HepG2 (cell line): ENCODE measurements at regions not wholly inside any gene's neighbourhood (a gene's known extent, or its start where the extent isn't known, plus 50 kb on each side); places are given as distances from the start of the nearest gene placed in this dataset.

ENCODE experiments used
- ATAC-seq: fragments of 200-7000 bp; cut with Tn5 transposase; 3 replicates; pipeline ENCODE4 v1.9.1; 2020; ENCODE audit warnings: mild to moderate bottlenecking, moderate library complexity
- BruUV-seq: library from RNA; stranded (reverse); fragments of 400-500 nt; replicated peaks from 2 replicates; lab custom pipeline; 2021; lab: Mats Ljungman, UMichigan
- CTCF ChIA-PET: fragments of 300-600 bp; formaldehyde crosslinking; extraction: SDS; loops from one replicate; lab custom pipeline; 2021; ENCODE audit warnings: low total read pairs, inconsistent platforms, low intra/inter-chr PET ratio; lab: Yijun Ruan, JAX
- POLR2A ChIA-PET: fragments of 350-600 bp; sonication (Branson Sonifier 250); formaldehyde crosslinking; loops from one replicate; lab custom pipeline; 2020; ENCODE audit warnings: antibody characterized with exemption, inconsistent platforms; lab: Yijun Ruan, JAX
- DNase-seq: peaks from one replicate; pipeline ENCODE4 v3.0.0-alpha.2; 2015; ENCODE audit warnings: low spot score
- FAIRE-seq: peaks from 3 replicates; lab custom pipeline; 2011; peaks lifted over from hg19 to GRCh38; lab: Jason Lieb, UNC
- H2AFZ ChIP-seq: one replicate; pipeline ENCODE4 v1.6.1; 2011; ENCODE audit warnings: low read length, inconsistent platforms
- H3K27ac ChIP-seq: fragments of 300-600 bp; 3 replicates; pipeline ENCODE4 v1.8.0; 2011; ENCODE audit warnings: mixed run types, mild to moderate bottlenecking, mixed read lengths, low read length, inconsistent platforms; ENCODE audit not compliant: insufficient read depth; ENCODE audit errors: extremely low read length
- H3K27me3 ChIP-seq, 2 experiments: fragments of 200-600 bp in 1 of 2; 2 replicates in 1 of 2; 3 replicates in 1 of 2; pipeline versions ENCODE4 v1.6.0 to v1.8.0; 2011; ENCODE audit warnings: low read length in 2 of 2, mild to moderate bottlenecking in 2 of 2, moderate library complexity in 2 of 2, inconsistent platforms in 1 of 2; ENCODE audit not compliant: insufficient read depth in 2 of 2, control insufficient read depth in 1 of 2
- H3K36me3 ChIP-seq, 2 experiments: fragments of 200-600 bp in 1 of 2; replicated peaks in 1 of 2; 2 replicates in 1 of 2; 3 replicates in 1 of 2; pipeline versions ENCODE4 v1.5.1 to v1.8.0; 2011; ENCODE audit warnings: low read length in 2 of 2, inconsistent platforms in 1 of 2; ENCODE audit not compliant: insufficient read depth in 2 of 2, control insufficient read depth in 1 of 2
- H3K4me1 ChIP-seq: 2 replicates; pipeline ENCODE4 v1.5.1; 2012; ENCODE audit warnings: low read length, inconsistent platforms; ENCODE audit not compliant: insufficient read depth
- H3K4me2 ChIP-seq: 2 replicates; pipeline ENCODE4 v1.6.0; 2011; ENCODE audit warnings: low read depth, low read length, inconsistent platforms
- H3K4me3 ChIP-seq, 3 experiments: fragments of 200-600 bp in 1 of 3; sonication (generic), shearing (Covaris generic) in 1 of 3; replicated peaks in 1 of 3; 2 replicates each; pipeline ENCODE4 v1.5.1; 2011 to 2016; ENCODE audit warnings: low read length in 3 of 3, inconsistent platforms in 2 of 3, low read depth in 2 of 3, mild to moderate bottlenecking in 2 of 3, control low read depth in 1 of 3, mixed read lengths in 1 of 3; ENCODE audit not compliant: insufficient read depth in 1 of 3
- H3K79me2 ChIP-seq: one replicate; pipeline ENCODE4 v1.6.1; 2011; ENCODE audit warnings: low read length, inconsistent platforms; ENCODE audit not compliant: insufficient read depth
- H3K9ac ChIP-seq: 2 replicates; pipeline ENCODE4 v1.6.0; 2011; ENCODE audit warnings: mild to moderate bottlenecking, low read depth, low read length, inconsistent platforms; ENCODE audit not compliant: insufficient read depth
- H3K9me3 ChIP-seq: 2 replicates; pipeline ENCODE4 v1.5.1; 2012; ENCODE audit warnings: mild to moderate bottlenecking, low read length
- H4K20me1 ChIP-seq: 2 replicates; pipeline ENCODE4 v1.6.0; 2011; ENCODE audit warnings: inconsistent platforms, mild to moderate bottlenecking, low read length, moderate library complexity; ENCODE audit not compliant: insufficient read depth
- AFF4 ChIP-seq: sonication (generic); formaldehyde crosslinking; IDR thresholded peaks from 2 replicates; pipeline ENCODE4 v1.4.0; 2020; ENCODE audit warnings: missing genetic modification reagents
- HNRNPUL1 ChIP-seq: fragments of 200-400 bp; formaldehyde crosslinking; IDR thresholded peaks from 2 replicates; pipeline ENCODE4 v1.6.1; 2017; ENCODE audit warnings: low read depth, mild to moderate bottlenecking, low read length, moderate library complexity
- PAX8 ChIP-seq: sonication (generic); formaldehyde crosslinking; IDR thresholded peaks from 2 replicates; pipeline ENCODE4 v1.8.0; 2022; ENCODE audit warnings: mild to moderate bottlenecking, missing genetic modification reagents, borderline replicate concordance
- ZBED4 ChIP-seq: sonication (generic); formaldehyde crosslinking; IDR thresholded peaks from 2 replicates; pipeline ENCODE4 v1.4.0; 2020; ENCODE audit warnings: missing genetic modification reagents, borderline replicate concordance
- ZFP62 ChIP-seq: sonication (generic); formaldehyde crosslinking; IDR thresholded peaks from 2 replicates; pipeline ENCODE4 v1.4.0; 2020; ENCODE audit warnings: missing genetic modification reagents
- ZNF382 ChIP-seq: sonication (generic); formaldehyde crosslinking; IDR thresholded peaks from 2 replicates; pipeline ENCODE4 v1.5.0; 2020; ENCODE audit warnings: missing genetic modification reagents, mild to moderate bottlenecking, borderline replicate concordance
- ZNF383 ChIP-seq: sonication (generic); formaldehyde crosslinking; IDR thresholded peaks from 2 replicates; pipeline ENCODE4 v1.4.0; 2020; ENCODE audit warnings: missing genetic modification reagents, mild to moderate bottlenecking, borderline replicate concordance
- ZNF776 ChIP-seq: sonication (generic); formaldehyde crosslinking; IDR thresholded peaks from 2 replicates; pipeline ENCODE4 v1.4.0; 2020; ENCODE audit warnings: mild to moderate bottlenecking, missing genetic modification reagents
- ZNF841 ChIP-seq: sonication (generic); formaldehyde crosslinking; IDR thresholded peaks from 2 replicates; pipeline ENCODE4 v1.8.1; 2023; ENCODE audit warnings: missing genetic modification reagents, borderline replicate concordance
- ZSCAN9 ChIP-seq: IDR thresholded peaks from 2 replicates; pipeline ENCODE4 v1.6.1; 2016; ENCODE audit warnings: borderline replicate concordance
- in situ Hi-C: cut with HindIII; loops from 2 replicates; pipeline ENCODE4 v1.10.0; 2017; ENCODE audit warnings: low pct_unique_long_range_greater_than_20kb; ENCODE audit not compliant: extremely low pct_ligation_motif_present
- intact Hi-C: fragments of 100-400 bp; cut with micrococcal nuclease; formaldehyde crosslinking; loops from one replicate; pipeline ENCODE4 v1.10.0; 2022; ENCODE audit not compliant: unreplicated experiment
- TF ChIP-seq, protein P1 (sequence below): sonication (generic); formaldehyde crosslinking; IDR thresholded peaks from 2 replicates; pipeline ENCODE4 v1.5.1; 2020; ENCODE audit warnings: mild to moderate bottlenecking, missing genetic modification reagents, moderate library complexity

GRCh38 chr18:39991696-39992265 lies 1963.3 kb upstream of the PIK3C3 start (continued):
- TF ChIP-seq PAX8 (CRISPR knock-in tag) = no peak

DNA sequence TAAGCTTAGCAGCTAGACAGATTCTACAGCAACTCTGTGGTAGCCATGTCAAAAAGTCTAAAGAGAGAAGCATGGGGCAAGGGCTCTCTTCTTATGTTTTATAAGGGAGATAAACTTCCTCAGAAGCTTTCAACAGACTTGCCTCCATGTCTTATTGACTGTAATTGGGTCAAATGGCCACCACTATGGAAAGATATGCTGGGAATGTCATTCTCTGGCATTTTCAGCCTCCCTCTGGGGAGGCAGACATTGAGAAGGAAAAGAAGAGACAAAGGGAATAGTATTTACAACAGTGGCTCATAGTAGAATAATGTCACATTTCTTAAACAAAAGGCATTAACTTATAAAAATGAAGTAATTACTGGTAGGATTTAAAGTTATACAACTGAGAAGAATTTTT lies 1964.5 kb upstream of the PIK3C3 start:
- BruUV-seq = no TSS peak
- CTCF ChIA-PET = no interaction called here
- intact Hi-C loops = no loop called here
- Histone ChIP-seq H3K4me2 (no peak overlapping the region), H3K79me2 (no peaks in the 10 kb centered on the region), H3K9ac (no peak overlapping the region), H2AFZ (no peak overlapping the region), H3K9me3 (no peaks in the 10 kb centered on the region), H3K4me3 (no peak overlapping the region), H3K36me3 (no peaks in the 10 kb centered on the region), H3K27me3 (no peaks in the 10 kb centered on the region), H3K27ac (no peak overlapping the region), H3K4me1 (no peaks in the 10 kb centered on the region), H4K20me1 (no peaks in the 10 kb centered on the region)
- POLR2A ChIA-PET = no interaction called here
- DNase-seq (no peak), FAIRE-seq (no peak), ATAC-seq (no peak)
- in situ Hi-C loops = no loop called here
- TF ChIP-seq ZNF382 (CRISPR knock-in tag) = no peak
- no peak for TF ChIP-seq ZNF776 (CRISPR knock-in tag)
- no peak for TF ChIP-seq ZNF383
- TF ChIP-seq ZNF841 (CRISPR knock-in tag) = no peak
- TF ChIP-seq, protein P1, sequence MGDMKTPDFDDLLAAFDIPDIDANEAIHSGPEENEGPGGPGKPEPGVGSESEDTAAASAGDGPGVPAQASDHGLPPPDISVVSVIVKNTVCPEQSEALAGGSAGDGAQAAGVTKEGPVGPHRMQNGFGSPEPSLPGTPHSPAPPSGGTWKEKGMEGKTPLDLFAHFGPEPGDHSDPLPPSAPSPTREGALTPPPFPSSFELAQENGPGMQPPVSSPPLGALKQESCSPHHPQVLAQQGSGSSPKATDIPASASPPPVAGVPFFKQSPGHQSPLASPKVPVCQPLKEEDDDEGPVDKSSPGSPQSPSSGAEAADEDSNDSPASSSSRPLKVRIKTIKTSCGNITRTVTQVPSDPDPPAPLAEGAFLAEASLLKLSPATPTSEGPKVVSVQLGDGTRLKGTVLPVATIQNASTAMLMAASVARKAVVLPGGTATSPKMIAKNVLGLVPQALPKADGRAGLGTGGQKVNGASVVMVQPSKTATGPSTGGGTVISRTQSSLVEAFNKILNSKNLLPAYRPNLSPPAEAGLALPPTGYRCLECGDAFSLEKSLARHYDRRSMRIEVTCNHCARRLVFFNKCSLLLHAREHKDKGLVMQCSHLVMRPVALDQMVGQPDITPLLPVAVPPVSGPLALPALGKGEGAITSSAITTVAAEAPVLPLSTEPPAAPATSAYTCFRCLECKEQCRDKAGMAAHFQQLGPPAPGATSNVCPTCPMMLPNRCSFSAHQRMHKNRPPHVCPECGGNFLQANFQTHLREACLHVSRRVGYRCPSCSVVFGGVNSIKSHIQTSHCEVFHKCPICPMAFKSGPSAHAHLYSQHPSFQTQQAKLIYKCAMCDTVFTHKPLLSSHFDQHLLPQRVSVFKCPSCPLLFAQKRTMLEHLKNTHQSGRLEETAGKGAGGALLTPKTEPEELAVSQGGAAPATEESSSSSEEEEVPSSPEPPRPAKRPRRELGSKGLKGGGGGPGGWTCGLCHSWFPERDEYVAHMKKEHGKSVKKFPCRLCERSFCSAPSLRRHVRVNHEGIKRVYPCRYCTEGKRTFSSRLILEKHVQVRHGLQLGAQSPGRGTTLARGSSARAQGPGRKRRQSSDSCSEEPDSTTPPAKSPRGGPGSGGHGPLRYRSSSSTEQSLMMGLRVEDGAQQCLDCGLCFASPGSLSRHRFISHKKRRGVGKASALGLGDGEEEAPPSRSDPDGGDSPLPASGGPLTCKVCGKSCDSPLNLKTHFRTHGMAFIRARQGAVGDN (CRISPR knock-in tag) = no peak
- TF ChIP-seq ZFP62 (CRISPR knock-in tag) = no peak
- TF ChIP-seq ZSCAN9 = no peak
- TF ChIP-seq ZBED4 (CRISPR knock-in tag) = no peak
- no peak for TF ChIP-seq AFF4 (CRISPR knock-in tag)
- no peak for TF ChIP-seq HNRNPUL1
